ENCODE measurements at regions not wholly inside any gene's neighbourhood (a gene's known extent, or its start where the extent isn't known, plus 50 kb on each side); places are given as distances from the start of the nearest gene placed in this dataset.

DNA sequence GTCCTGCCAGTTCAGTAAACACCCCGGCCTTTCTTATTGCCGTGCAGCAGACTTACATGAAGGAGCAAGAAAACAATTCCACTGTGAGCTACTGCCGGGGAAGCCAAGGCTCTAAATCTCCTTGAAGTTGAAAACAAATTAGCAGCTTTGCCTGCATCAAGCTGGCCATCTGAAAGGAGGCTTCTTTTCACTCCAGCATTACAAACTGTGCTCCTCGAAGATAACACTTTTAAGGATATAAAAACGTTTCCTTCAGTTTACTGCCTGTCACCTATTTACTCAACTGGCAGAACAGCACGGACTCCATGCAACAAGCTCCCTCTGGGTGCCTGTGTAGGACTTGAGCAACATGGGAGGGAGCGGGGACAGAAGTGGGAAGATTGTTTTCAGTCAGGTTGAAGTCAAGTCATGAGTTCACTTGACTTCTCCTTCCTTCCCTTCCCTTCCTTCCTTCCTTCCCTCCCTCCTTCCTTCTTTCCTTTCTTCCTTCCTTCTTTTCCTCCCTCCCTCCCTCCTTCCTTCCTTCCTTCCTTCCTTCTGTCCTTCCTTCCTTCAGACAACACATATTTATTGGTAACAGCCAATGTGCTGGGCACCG, 67.4 kb downstream of the ZNF608 start:
- ChIA-PET POLR2A (no interaction called here), CTCF (no interaction called here)
- Histone ChIP-seq H3K79me2 (ENCODE audit: insufficient read depth) (no peaks in the 10 kb centered on the region), H3K4me1 (ENCODE audit: control insufficient read depth in 1 of 2, insufficient read depth in 2 of 2, low read depth in 1 of 2, low read length in 1 of 2) (peaks cover 13 to 40% of the 10 kb centered on the region in 2 experiments; a peak in 3 of 4 replicates), H2AFZ (ENCODE audit: low read depth) (no peak overlapping the region), H3F3A (replicated peaks; ENCODE audit: insufficient read depth) (no peaks in the 10 kb centered on the region), H3K9me2 (no peaks in the 10 kb centered on the region), H3K27ac (ENCODE audit: low read depth in 2 of 2, low read length in 1 of 2) (peak overlapping the region in 1 of 2 experiments; percentile 98; a peak in 1 of 4 replicates), H3K9ac (no peak overlapping the region), H3K4me3 (ENCODE audit: low read depth in 2 of 2, low read length in 1 of 2) (no peak overlapping the region), H4K20me1 (ENCODE audit: insufficient read depth) (no peaks in the 10 kb centered on the region), H3K9me3 (no peaks in the 10 kb centered on the region), H3K27me3 (ENCODE audit: insufficient read depth) (no peaks in the 10 kb centered on the region), H3K4me2 (no peak overlapping the region), H3K36me3 (replicated peaks in 1 of 2; ENCODE audit: control insufficient read depth in 1 of 2, insufficient read depth in 2 of 2, low read length in 1 of 2) (no peaks in the 10 kb centered on the region)
- TF ChIP-seq, protein P1, sequence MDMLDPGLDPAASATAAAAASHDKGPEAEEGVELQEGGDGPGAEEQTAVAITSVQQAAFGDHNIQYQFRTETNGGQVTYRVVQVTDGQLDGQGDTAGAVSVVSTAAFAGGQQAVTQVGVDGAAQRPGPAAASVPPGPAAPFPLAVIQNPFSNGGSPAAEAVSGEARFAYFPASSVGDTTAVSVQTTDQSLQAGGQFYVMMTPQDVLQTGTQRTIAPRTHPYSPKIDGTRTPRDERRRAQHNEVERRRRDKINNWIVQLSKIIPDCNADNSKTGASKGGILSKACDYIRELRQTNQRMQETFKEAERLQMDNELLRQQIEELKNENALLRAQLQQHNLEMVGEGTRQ (IDR thresholded peaks at IDR 0.05; ENCODE audit: borderline replicate concordance, low read depth, low read length) = no peak
- TF ChIP-seq, protein P2, sequence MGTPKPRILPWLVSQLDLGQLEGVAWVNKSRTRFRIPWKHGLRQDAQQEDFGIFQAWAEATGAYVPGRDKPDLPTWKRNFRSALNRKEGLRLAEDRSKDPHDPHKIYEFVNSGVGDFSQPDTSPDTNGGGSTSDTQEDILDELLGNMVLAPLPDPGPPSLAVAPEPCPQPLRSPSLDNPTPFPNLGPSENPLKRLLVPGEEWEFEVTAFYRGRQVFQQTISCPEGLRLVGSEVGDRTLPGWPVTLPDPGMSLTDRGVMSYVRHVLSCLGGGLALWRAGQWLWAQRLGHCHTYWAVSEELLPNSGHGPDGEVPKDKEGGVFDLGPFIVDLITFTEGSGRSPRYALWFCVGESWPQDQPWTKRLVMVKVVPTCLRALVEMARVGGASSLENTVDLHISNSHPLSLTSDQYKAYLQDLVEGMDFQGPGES (IDR thresholded peaks at IDR 0.05; ENCODE audit: low read depth, low read length) = no peak
- TF ChIP-seq POLR2AphosphoS5 (IDR thresholded peaks at IDR 0.05; ENCODE audit: low read depth, low read length) = no peak
- 82% methylated on average over 8 of the region's 8 CpGs for WGBS (ENCODE audit: low lambda C conversion rate)
- DNase-seq = no peak

DNA sequence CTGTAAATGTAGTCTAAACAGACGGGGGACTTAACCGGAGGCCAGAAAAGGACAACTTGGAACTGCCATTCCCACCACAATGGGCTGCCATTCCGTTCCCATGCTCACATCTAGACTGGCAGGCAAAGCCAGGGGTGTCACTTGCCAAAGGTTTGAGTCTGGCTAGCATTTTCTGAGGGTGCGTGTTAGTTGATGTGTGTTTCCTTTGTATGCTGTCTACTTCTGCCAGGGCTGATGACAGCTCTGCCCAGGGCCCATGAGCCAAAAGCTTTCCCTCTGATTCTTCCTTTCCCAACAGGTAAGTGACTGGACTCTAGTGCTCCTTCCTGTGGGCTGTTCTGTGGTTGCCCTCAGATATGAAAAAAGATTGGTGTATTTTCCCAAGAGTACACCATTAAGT, 68.0 kb downstream of the ZNF608 start:
- Histone ChIP-seq H3K9ac (no peak overlapping the region), H3F3A (replicated peaks; ENCODE audit: insufficient read depth) (no peaks in the 10 kb centered on the region), H3K9me3 (no peaks in the 10 kb centered on the region), H4K20me1 (ENCODE audit: insufficient read depth) (no peaks in the 10 kb centered on the region), H3K4me1 (ENCODE audit: control insufficient read depth in 1 of 2, insufficient read depth in 2 of 2, low read depth in 1 of 2, low read length in 1 of 2) (peaks cover 13 to 40% of the 10 kb centered on the region in 2 experiments; a peak in 3 of 4 replicates), H2AFZ (ENCODE audit: low read depth) (no peak overlapping the region), H3K9me2 (no peaks in the 10 kb centered on the region), H3K36me3 (replicated peaks in 1 of 2; ENCODE audit: control insufficient read depth in 1 of 2, insufficient read depth in 2 of 2, low read length in 1 of 2) (no peaks in the 10 kb centered on the region), H3K27me3 (ENCODE audit: insufficient read depth) (no peaks in the 10 kb centered on the region), H3K27ac (ENCODE audit: low read depth in 2 of 2, low read length in 1 of 2) (peak overlapping the region in 1 of 2 experiments; percentile 98; a peak in 2 of 4 replicates), H3K4me3 (ENCODE audit: low read depth in 2 of 2, low read length in 1 of 2) (no peak overlapping the region), H3K4me2 (no peak overlapping the region), H3K79me2 (ENCODE audit: insufficient read depth) (no peaks in the 10 kb centered on the region; the same call in 1 of the 2 replicates)
- WGBS (ENCODE audit: low lambda C conversion rate) = 93% methylated on average over 4 of the region's 4 CpGs
- POLR2A ChIA-PET = no interaction called here
- DNase-seq = no peak
- CTCF ChIA-PET = no interaction called here
- TF ChIP-seq RFX5 (IDR thresholded peaks at IDR 0.05; ENCODE audit: low read length) (no peak), JUND (IDR thresholded peaks at IDR 0.05) (no peak), TAF1 (IDR thresholded peaks at IDR 0.05; ENCODE audit: borderline replicate concordance, low read depth, low read length) (no peak)

Data from SK-N-SH (cell line).